ENCODE measurements at regions not wholly inside any gene's neighbourhood (a gene's known extent, or its start where the extent isn't known, plus 50 kb on each side); places are given as distances from the start of the nearest gene placed in this dataset.
A peak's percentile ranks its signal among the peaks of the same experiment; 100 is the strongest.
"Not testable (repeated sequence)": the region's sequence is repeated elsewhere in the genome, so short reads cannot be mapped to it uniquely, and the experiment has no call there.

- no peak overlapping the region for H3K4me3 Mint-ChIP-seq
- H3K4me1 Mint-ChIP-seq = no peaks in the 10 kb centered on the region
- peaks cover 0 to 2% of the 10 kb centered on the region in 2 donors for H3K27me3 Mint-ChIP-seq
- peaks cover 0 to 5% (median 0%) of the 10 kb centered on the region in 8 donors for H3K9me3 Mint-ChIP-seq
- H3K27ac ChIP-seq (ENCODE audit: low read depth, low read length) = no peak overlapping the region
- CTCF ChIA-PET (ENCODE audit: partially characterized antibody) = no interaction called here
- no peaks in the 10 kb centered on the region for H3K9me3 ChIP-seq (ENCODE audit: control insufficient read depth in 1 of 2, low read length in 2 of 2)
- H3K27ac Mint-ChIP-seq = no peak overlapping the region
- POLR2A ChIA-PET (ENCODE audit: partially characterized antibody) = no interaction called here
- intact Hi-C loops (cut with micrococcal nuclease) = no loop called here
- no peaks in the 10 kb centered on the region for H3K36me3 ChIP-seq (ENCODE audit: insufficient read depth, low read length)
- H3K4me1 ChIP-seq (ENCODE audit: insufficient read depth, low read length) = no peaks in the 10 kb centered on the region
- no peak for DNase-seq
- H3K4me3 ChIP-seq (ENCODE audit: low read length in 2 of 2) = no peak overlapping the region
- H3K36me3 Mint-ChIP-seq = no peaks in the 10 kb centered on the region
- H3K27me3 ChIP-seq (ENCODE audit: insufficient read depth, low read length) = no peaks in the 10 kb centered on the region
These were observed 174.9 kb upstream of the BANK1 start for GRCh38 chr4:101615652-101616051.

GRCh38 chr4:101606989-101607388 lies 183.5 kb upstream of the BANK1 start:
- H3K9me3 Mint-ChIP-seq; H3K4me3 ChIP-seq (ENCODE audit: low read length in 2 of 2); H3K36me3 Mint-ChIP-seq; CTCF ChIA-PET (ENCODE audit: partially characterized antibody); H3K4me1 Mint-ChIP-seq; H3K4me1 ChIP-seq (ENCODE audit: insufficient read depth, low read length); H3K27ac ChIP-seq (ENCODE audit: low read depth, low read length); H3K4me3 Mint-ChIP-seq; intact Hi-C loops (cut with micrococcal nuclease); H3K27ac Mint-ChIP-seq; H3K27me3 ChIP-seq (ENCODE audit: insufficient read depth, low read length); H3K36me3 ChIP-seq (ENCODE audit: insufficient read depth, low read length); H3K9me3 ChIP-seq (ENCODE audit: control insufficient read depth in 1 of 2, low read length in 2 of 2); DNase-seq; POLR2A ChIA-PET (ENCODE audit: partially characterized antibody); H3K27me3 Mint-ChIP-seq: not testable (repeated sequence)

DNA sequence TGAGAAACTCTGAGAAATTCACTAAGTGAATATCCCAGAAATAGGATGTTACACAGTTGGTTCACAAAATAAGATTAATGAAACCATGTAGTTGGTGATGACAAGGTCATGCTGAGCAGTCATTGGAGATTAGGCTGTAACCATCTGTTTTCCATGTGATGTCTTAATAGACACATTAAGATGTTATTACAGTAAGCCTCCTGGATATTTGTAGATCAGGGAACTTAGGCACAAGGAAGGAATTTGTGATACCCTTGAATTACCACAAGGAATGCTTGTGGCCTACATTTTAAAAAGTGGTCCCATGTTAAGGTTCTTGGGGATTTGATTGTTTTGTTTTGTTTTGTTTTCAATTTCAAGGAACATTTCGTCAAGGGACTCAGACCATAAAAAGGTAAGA lies 185.6 kb upstream of the BANK1 start:
- DNase-seq = no peak
- POLR2A ChIA-PET (ENCODE audit: partially characterized antibody) = no interaction called here
- Mint-ChIP-seq H3K27me3 (no peaks in the 10 kb centered on the region), H3K4me1 (peaks cover 0 to 2% (median 0%) of the 10 kb centered on the region in 4 donors), H3K9me3 (peaks cover 0 to 8% (median 1%) of the 10 kb centered on the region in 8 donors), H3K27ac (no peak overlapping the region), H3K4me3 (no peak overlapping the region), H3K36me3 (no peaks in the 10 kb centered on the region)
- Histone ChIP-seq H3K27me3 (ENCODE audit: insufficient read depth, low read length) (no peaks in the 10 kb centered on the region), H3K27ac (ENCODE audit: low read depth, low read length) (no peak overlapping the region), H3K4me1 (ENCODE audit: insufficient read depth, low read length) (no peaks in the 10 kb centered on the region), H3K36me3 (ENCODE audit: insufficient read depth, low read length) (no peaks in the 10 kb centered on the region), H3K9me3 (ENCODE audit: control insufficient read depth in 1 of 2, low read length in 2 of 2) (no peaks in the 10 kb centered on the region), H3K4me3 (ENCODE audit: low read length in 2 of 2) (no peak overlapping the region)
- intact Hi-C loops (cut with micrococcal nuclease) = no loop called here
- CTCF ChIA-PET (ENCODE audit: partially characterized antibody) = no interaction called here

- no peak overlapping the region for H3K27ac Mint-ChIP-seq
- Histone ChIP-seq H3K36me3 (ENCODE audit: insufficient read depth, low read length) (no peaks in the 10 kb centered on the region), H3K4me3 (ENCODE audit: low read length in 2 of 2) (no peak overlapping the region), H3K27me3 (ENCODE audit: insufficient read depth, low read length) (no peaks in the 10 kb centered on the region), H3K9me3 (ENCODE audit: control insufficient read depth in 1 of 2, low read length in 2 of 2) (no peaks in the 10 kb centered on the region), H3K27ac (ENCODE audit: low read depth, low read length) (no peak overlapping the region), H3K4me1 (ENCODE audit: insufficient read depth, low read length) (no peaks in the 10 kb centered on the region)
- no peak overlapping the region for H3K4me3 Mint-ChIP-seq
- POLR2A ChIA-PET (ENCODE audit: partially characterized antibody) = interaction anchor here (0.7 kb wide), 1 partner anchor 123 kb away, joined by 3 read pairs; no protein-coding TSS in a partner anchor
- intact Hi-C loops (cut with micrococcal nuclease) = no loop called here
- no peaks in the 10 kb centered on the region for H3K9me3 Mint-ChIP-seq
- no peaks in the 10 kb centered on the region for H3K36me3 Mint-ChIP-seq
- peaks cover 0 to 1% of the 10 kb centered on the region in 2 donors for H3K27me3 Mint-ChIP-seq
- CTCF ChIA-PET (ENCODE audit: partially characterized antibody) = interaction anchor here (0.6 to 2.2 kb wide), 2 partner anchors 134 to 431 kb away, joined by 4 to 8 read pairs; no protein-coding TSS in a partner anchor
- no peak for DNase-seq
- peaks cover 0 to 2% (median under 1%) of the 10 kb centered on the region in 4 donors for H3K4me1 Mint-ChIP-seq
These were observed 190.2 kb upstream of the BANK1 start for GRCh38 chr4:101600287-101600686.

DNA sequence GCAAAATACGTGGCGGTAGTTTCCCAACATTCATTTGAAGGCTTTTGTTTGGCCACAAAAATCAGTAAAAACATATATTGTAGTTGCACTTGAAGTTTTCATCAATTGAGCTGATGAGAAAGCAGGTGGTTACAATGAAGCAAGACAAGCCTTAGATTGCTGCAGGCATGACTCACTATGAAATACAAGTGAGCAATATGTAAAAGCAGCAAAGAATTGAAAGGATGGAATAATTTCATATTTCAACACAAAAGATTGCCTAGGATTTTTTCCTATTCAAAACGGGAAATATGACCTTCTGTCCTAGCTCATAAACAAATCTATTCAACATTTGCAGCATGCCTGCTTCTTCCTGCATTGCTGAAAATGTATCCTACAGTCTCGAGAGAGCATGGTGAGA lies 190.9 kb upstream of the BANK1 start:
- Mint-ChIP-seq H3K36me3 (no peaks in the 10 kb centered on the region), H3K27me3 (peaks cover 0 to 1% of the 10 kb centered on the region in 2 donors), H3K4me1 (peaks cover 0 to 2% (median 0%) of the 10 kb centered on the region in 4 donors), H3K9me3 (no peaks in the 10 kb centered on the region), H3K4me3 (no peak overlapping the region), H3K27ac (no peak overlapping the region)
- no peak overlapping the region for H3K27ac ChIP-seq (ENCODE audit: low read depth, low read length)
- DNase-seq = no peak
- intact Hi-C loops (cut with micrococcal nuclease) = loop anchor here (5.0 kb wide), 5 partner anchors 252 to 1507 kb away; partner anchors contain the start of gene PPP3CA
- no peaks in the 10 kb centered on the region for H3K36me3 ChIP-seq (ENCODE audit: insufficient read depth, low read length)
- H3K4me1 ChIP-seq (ENCODE audit: insufficient read depth, low read length) = no peaks in the 10 kb centered on the region
- H3K27me3 ChIP-seq (ENCODE audit: insufficient read depth, low read length) = no peaks in the 10 kb centered on the region
- ChIA-PET CTCF (ENCODE audit: partially characterized antibody) (interaction anchor here (2.2 kb wide), 1 partner anchor 431 kb away, joined by 8 read pairs; no protein-coding TSS in a partner anchor), POLR2A (ENCODE audit: partially characterized antibody) (interaction anchor here (0.7 kb wide), 1 partner anchor 122 kb away, joined by 3 read pairs; no protein-coding TSS in a partner anchor)
- no peak overlapping the region for H3K4me3 ChIP-seq (ENCODE audit: low read length in 2 of 2)
- H3K9me3 ChIP-seq (ENCODE audit: control insufficient read depth in 1 of 2, low read length in 2 of 2) = no peaks in the 10 kb centered on the region

DNA sequence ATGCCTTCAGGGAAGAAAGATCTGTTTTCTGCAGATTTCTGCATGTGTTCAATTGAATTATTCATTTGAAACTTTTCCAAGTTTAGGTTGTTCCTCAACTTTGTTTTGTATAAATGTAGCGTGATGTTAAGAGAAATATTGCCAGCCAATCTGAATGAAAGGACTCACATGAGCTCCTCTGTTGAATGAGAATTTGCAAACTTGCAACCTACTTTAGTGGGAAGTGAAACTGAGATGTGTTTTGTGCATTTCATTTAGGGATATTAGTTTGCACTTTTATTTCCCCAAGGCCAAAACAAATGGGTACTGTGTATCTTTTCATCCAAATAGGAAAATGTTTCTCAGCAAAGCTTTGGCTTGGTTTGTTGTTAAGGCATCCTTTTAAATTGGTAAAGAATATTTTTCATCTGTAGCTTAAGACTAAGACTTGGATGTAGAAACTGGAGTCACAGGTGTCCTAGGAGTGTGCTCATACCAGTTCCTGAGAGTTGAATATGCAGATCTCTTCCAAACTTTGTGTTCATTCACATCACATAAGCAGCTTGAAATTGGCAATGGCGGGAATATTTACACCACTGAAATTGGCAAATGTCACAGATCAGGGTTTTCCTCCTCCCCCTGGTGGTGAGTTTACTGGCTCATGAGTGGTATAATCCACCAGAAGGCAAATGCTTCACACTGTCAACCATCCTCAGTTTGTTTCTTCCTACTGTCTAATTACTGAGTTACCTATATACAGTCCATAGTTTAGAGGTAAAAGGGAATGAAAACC lies 193.6 kb upstream of the BANK1 start:
- H3K27ac ChIP-seq (ENCODE audit: low read depth, low read length) = no peak overlapping the region
- DNase-seq = peak in 4 of 5 donors; percentile 22 to 42 (median 33)
- no peaks in the 10 kb centered on the region for H3K36me3 ChIP-seq (ENCODE audit: insufficient read depth, low read length)
- no peak overlapping the region for H3K4me3 ChIP-seq (ENCODE audit: low read length in 2 of 2)
- CTCF ChIA-PET (ENCODE audit: partially characterized antibody) = interaction anchor here (0.6 to 2.0 kb wide), 10 partner anchors 249 to 1505 kb away, joined by 3 to 8 read pairs (median 4); no protein-coding TSS in a partner anchor
- no peaks in the 10 kb centered on the region for H3K9me3 ChIP-seq (ENCODE audit: control insufficient read depth in 1 of 2, low read length in 2 of 2)
- POLR2A ChIA-PET (ENCODE audit: partially characterized antibody) = no interaction called here
- H3K4me1 Mint-ChIP-seq = peaks cover 0 to 2% (median 0%) of the 10 kb centered on the region in 4 donors
- intact Hi-C loops (cut with micrococcal nuclease) = loop anchor here (1.0 to 5.0 kb wide), 7 partner anchors 250 to 1505 kb away; partner anchors contain the start of gene PPP3CA
- H3K36me3 Mint-ChIP-seq = no peaks in the 10 kb centered on the region
- H3K4me3 Mint-ChIP-seq = no peak overlapping the region
- H3K27me3 Mint-ChIP-seq = peaks cover 0 to 1% of the 10 kb centered on the region in 2 donors
- no peaks in the 10 kb centered on the region for H3K4me1 ChIP-seq (ENCODE audit: insufficient read depth, low read length)
- no peaks in the 10 kb centered on the region for H3K27me3 ChIP-seq (ENCODE audit: insufficient read depth, low read length)
- peak overlapping the region in 1 of 7 donors; percentile 4 for H3K27ac Mint-ChIP-seq
- H3K9me3 Mint-ChIP-seq = no peaks in the 10 kb centered on the region

DNA sequence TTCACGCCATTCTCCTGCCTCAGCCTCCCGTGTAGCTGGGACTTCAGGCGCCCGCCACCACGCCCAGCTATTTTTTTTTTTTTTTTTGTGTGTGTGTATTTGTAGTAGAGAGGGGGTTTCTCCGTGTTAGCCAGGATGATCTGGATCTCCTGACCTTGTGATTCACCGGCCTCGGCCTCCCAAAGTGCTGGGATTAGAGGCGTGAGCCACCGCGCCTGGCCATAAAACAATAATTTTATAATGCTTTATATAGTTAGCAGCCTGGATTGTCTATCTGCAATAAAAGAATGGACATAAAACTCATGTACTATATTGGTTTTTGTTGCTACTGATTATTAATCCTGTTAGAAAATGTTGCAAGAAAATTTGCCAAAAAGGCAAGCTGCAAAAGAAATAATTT lies 195.9 kb upstream of the BANK1 start:
- H3K27me3 Mint-ChIP-seq = peaks cover 0 to 1% of the 10 kb centered on the region in 2 donors
- no peak overlapping the region for H3K4me3 ChIP-seq (ENCODE audit: low read length in 2 of 2)
- POLR2A ChIA-PET (ENCODE audit: partially characterized antibody) = no interaction called here
- H3K4me3 Mint-ChIP-seq = no peak overlapping the region
- intact Hi-C loops (cut with micrococcal nuclease) = no loop called here
- H3K4me1 Mint-ChIP-seq = peaks cover 0 to 2% (median 0%) of the 10 kb centered on the region in 4 donors
- H3K4me1 ChIP-seq (ENCODE audit: insufficient read depth, low read length) = no peaks in the 10 kb centered on the region
- H3K27ac Mint-ChIP-seq = no peak overlapping the region
- H3K9me3 ChIP-seq (ENCODE audit: control insufficient read depth in 1 of 2, low read length in 2 of 2) = no peaks in the 10 kb centered on the region
- DNase-seq = no peak
- no peaks in the 10 kb centered on the region for H3K27me3 ChIP-seq (ENCODE audit: insufficient read depth, low read length)
- H3K36me3 Mint-ChIP-seq = no peaks in the 10 kb centered on the region
- CTCF ChIA-PET (ENCODE audit: partially characterized antibody) = no interaction called here
- no peaks in the 10 kb centered on the region for H3K9me3 Mint-ChIP-seq
- no peak overlapping the region for H3K27ac ChIP-seq (ENCODE audit: low read depth, low read length)
- no peaks in the 10 kb centered on the region for H3K36me3 ChIP-seq (ENCODE audit: insufficient read depth, low read length)
